GM18498 (cell line): ENCODE measurements at regions not wholly inside any gene's neighbourhood (a gene's known extent, or its start where the extent isn't known, plus 50 kb on each side); places are given as distances from the start of the nearest gene placed in this dataset.
"Not testable (repeated sequence)": the region's sequence is repeated elsewhere in the genome, so short reads cannot be mapped to it uniquely, and the experiment has no call there.

ENCODE experiments used
- ATAC-seq: cut with Tn5 transposase; IDR thresholded peaks from one replicate; pipeline ENCODE4 v1.9.1; 2021; ENCODE audit warnings: mild to moderate bottlenecking, moderate library complexity; ENCODE audit not compliant: unreplicated experiment

- ATAC-seq = no peak
These were observed 118.6 kb upstream of the SKOR2 start for GRCh38 chr18:47370052-47370451.

- not testable (repeated sequence) for ATAC-seq
These were observed 102.6 kb upstream of the SKOR2 start for GRCh38 chr18:47354061-47354460.

GRCh38 chr18:47346016-47346415 lies 94.6 kb upstream of the SKOR2 start:
- ATAC-seq = no peak

- ATAC-seq = no peak
These were observed 93.8 kb upstream of the SKOR2 start for GRCh38 chr18:47345291-47345690.

- no peak for ATAC-seq
These were observed 91.8 kb upstream of the SKOR2 start for GRCh38 chr18:47343291-47343690.

- ATAC-seq = no peak
These were observed 91.1 kb upstream of the SKOR2 start for GRCh38 chr18:47342566-47342965.

GRCh38 chr18:47341678-47342077 lies 90.2 kb upstream of the SKOR2 start:
- ATAC-seq = no peak

- ATAC-seq = no peak
These were observed 83.5 kb upstream of the SKOR2 start for GRCh38 chr18:47334966-47335365.

- no peak for ATAC-seq
These were observed 82.6 kb upstream of the SKOR2 start for GRCh38 chr18:47333926-47334635.

GRCh38 chr18:47331641-47332040 lies 80.2 kb upstream of the SKOR2 start:
- no peak for ATAC-seq

GRCh38 chr18:47331026-47331425 lies 79.6 kb upstream of the SKOR2 start:
- no peak for ATAC-seq

- no peak for ATAC-seq
These were observed 71.7 kb upstream of the SKOR2 start for GRCh38 chr18:47323158-47323557.

- no peak for ATAC-seq
These were observed 70.4 kb upstream of the SKOR2 start for GRCh38 chr18:47321815-47322214.

- no peak for ATAC-seq
These were observed 66.5 kb upstream of the SKOR2 start for GRCh38 chr18:47317824-47318508.

GRCh38 chr18:47316924-47317323 lies 65.5 kb upstream of the SKOR2 start:
- no peak for ATAC-seq

GRCh38 chr18:47313901-47314300 lies 62.4 kb upstream of the SKOR2 start:
- no peak for ATAC-seq

- no peak for ATAC-seq
These were observed 60.1 kb upstream of the SKOR2 start for GRCh38 chr18:47311585-47311984.
